Hematopoietic multipotent progenitor cell (in vitro differentiated cells): ENCODE measurements at regions not wholly inside any gene's neighbourhood (a gene's known extent, or its start where the extent isn't known, plus 50 kb on each side); places are given as distances from the start of the nearest gene placed in this dataset.

Experiments used
- DNase-seq, 3 donors: peaks; one replicate each; pipeline ENCODE4 v3.0.0-alpha.2; 2011 to 2015; ENCODE audit warnings: low read depth in 2 of 3, low spot score in 2 of 3

DNA sequence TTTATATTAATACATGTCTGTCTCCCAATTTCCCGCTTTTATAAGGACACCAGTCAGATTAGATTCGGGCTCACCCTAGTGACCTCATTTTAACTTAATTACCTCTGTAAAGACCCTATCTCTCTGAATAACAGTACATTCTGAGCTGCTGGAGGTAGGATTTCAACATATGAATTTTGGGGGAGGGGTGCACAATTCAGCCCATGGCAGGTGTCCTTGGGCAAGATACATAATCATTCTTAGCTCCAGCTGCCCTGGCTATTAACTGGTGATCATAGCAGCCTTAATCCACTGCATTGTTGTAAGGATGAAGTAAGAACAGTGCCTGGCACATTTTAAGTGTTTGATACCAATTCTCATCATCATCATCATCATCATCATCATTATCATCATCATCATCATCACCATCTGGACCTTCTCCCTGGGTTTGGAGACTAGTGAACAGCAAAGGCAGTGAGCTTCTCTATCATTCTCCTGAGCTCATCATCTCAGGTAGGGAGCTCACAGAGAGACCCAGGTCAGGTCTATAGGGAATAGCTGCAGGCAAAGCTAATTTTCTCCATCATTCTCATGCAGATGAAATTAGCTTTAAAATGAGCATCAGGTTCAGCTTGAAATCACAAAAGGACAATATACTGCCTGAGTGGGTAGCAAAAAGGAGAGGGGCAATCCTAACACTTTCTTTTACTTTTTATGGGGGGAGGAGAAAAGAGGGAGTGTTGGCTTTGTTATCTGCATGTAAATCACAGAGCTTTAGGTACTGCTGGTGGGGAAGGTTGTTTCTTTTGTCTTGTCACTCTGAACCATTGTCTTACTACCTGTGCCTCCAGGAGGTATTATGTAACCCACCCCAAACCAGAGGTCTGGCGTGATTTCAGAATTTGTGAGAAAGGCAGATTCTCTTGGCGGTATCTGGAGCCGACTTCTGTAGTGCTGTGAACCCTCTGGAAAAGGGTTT lies 125.5 kb upstream of the SPRED2 start:
- DNase-seq, result no peak

DNA sequence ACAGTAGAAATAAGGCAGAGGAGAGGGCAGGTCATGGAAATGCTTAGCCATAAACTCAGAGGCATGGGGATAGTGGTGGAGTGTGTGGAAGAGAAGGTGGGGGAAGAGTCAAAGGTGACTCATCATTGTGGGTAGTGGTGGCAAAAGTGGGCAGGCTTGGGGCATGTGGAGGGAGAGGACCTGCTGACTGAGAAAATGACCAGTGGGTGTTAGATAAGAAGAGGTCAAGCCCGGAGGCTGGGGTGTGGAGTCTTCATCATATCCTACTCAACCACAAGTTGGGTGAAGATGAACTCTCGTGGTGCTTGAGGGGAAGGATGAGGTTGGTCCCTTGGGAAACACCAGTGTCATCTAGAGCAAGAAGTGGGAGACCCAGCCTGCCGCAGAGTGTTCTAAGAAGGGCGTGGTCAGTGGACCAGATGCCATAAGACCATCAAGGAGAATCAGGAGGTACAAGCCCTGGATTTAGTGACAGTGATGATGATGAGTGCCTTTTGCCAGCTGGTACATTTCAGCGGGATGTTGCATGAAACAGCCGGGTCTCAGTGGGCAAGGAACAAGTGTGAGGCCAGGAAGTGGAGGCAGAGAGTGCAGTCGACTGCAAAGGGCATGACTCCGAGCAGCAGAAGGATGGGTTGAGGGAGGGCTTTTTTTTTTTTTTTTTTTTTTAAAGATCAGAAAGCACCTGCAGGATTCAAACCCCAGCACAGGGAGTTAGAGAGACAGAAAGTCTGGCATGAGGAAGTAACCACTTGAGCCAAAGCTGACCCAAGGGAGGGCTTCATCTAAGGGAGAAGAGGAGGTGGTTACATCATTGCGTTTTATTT lies 122.6 kb upstream of the SPRED2 start:
- DNase-seq, result peak in 1 of 3 donors; percentile 12

DNA sequence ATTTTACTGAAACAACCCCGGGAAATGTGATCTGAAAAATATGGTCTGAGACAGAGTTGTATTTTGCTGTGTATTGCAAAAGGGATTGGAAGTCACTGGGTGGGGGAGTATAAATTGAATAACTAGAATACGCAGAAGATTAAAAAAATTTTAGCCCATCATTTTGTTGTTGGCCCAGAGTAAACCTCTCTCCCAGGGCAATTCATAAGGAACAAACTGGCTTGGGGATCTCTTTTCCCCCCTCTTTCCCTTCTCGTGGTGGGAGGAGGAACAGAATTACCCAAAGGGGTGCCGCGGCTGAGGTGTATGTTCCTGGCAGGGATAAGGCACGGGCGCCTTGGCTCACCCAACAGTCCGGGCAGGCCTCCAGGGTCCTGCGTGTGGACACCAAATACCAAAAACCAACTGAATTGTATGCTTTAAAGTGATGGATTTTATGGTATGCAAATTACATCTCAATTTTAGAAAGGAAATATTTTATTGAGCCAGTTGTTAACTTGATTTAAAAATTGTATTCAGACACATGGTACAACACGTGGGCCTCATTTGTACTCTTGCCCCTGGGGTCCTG lies 121.2 kb upstream of the SPRED2 start:
- no peak for DNase-seq

DNA sequence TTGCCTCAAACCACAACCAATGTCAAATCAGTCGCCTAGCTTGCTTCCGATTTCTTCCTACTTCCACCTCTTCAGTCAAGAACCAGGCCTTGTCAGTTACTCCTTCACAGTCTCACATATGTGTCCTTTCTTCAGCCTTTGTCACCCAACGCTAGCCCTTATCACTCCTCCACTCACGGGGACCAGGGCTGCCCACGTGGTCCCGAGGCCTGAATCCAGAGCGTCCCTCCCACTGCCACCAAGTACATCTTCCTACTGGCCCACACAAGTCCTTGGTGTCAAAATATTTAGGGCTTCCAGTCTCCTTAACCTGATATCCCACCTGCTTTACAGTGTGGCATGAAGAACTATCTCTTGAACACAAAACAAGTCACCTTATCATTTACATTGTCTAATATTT lies 119.1 kb upstream of the SPRED2 start:
- DNase-seq, result no peak

DNA sequence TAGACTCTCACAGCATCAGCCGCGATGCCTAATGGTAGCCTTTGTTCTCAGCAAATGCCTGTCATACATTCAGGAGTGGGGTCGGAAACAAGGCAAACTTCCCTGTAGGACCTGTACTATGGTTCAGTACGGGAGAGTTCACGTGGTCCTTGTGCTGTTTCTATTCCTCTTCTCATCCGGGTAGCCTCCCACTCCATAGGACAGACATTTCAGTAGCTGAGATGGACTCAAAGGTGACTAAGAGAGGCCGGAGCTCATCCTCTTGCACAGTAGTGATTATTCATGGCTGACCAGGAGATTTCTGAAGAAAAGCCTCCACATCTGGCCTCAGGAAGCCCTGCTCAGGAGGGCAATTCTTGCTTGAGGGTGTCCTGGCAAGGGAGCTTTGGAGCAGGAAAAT lies 117.8 kb upstream of the SPRED2 start:
- no peak for DNase-seq

DNA sequence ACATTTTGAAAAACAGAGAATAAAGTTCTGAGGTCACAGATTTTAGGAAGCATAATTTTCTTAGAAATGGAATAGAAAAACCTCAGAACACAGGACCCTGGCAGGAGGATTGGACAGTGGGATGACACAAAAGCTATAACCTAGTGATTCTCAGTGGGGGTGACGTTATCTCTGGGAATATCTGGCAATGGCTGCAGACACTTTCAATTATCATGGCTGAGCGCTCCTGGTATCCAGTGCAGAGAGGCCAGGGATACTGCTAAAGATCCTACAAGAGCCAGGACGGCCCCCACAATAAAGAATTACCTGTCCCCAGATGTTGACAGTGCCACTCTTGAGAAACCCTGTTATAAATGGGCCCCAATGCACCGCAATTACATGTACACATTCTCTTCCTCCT lies 117.2 kb upstream of the SPRED2 start:
- DNase-seq, result no peak

DNA sequence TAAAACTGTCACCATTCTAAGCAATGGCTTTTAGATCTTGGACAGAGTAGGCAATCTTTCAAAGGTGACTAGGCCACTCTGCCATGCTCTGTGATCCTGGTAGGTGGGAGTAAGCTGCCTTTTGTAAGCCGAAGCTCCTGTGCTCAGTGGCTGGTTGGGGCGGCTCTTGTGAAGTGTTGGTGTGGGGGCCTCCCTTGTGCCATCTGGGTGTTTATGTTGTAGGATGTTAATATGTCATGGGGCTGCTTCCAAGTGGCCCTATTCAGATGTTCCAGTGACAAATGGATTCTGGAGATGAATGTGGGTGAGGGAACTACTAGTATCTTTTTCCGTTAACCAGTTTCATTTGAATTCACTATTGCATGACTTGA lies 116.8 kb upstream of the SPRED2 start:
- no peak for DNase-seq

DNA sequence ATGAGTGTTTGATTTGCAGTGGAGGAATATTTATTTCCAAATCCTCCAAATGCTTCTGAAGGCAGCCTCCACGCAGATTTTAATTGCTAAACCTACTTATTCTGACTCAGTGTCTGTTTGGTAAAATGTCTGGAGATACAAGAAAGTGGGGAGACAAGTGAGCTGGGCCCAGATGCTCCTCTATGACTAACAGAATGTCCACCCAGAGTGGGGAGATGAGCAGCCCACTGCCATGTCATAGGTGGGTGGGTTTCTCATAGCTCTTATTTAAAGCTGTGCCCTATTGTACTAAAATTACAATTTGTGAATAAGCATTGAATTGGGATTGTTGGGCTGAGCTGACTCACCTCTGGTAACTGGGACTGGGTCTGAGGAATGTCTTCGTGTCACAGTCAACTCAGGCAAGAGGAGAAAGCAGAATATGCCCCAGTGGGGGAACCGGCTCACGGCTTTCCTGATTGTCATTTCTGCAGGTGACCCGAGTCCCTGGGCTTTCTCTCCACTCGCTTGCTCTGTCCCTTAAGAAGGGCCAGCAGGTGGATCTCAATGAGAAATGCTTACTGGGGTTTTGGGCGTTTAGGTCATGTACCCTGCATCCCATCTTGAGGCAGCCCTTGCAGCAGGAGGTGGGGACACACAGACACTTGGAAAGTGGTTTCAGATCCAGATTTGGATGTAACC lies 116.3 kb upstream of the SPRED2 start:
- DNase-seq, result no peak

DNA sequence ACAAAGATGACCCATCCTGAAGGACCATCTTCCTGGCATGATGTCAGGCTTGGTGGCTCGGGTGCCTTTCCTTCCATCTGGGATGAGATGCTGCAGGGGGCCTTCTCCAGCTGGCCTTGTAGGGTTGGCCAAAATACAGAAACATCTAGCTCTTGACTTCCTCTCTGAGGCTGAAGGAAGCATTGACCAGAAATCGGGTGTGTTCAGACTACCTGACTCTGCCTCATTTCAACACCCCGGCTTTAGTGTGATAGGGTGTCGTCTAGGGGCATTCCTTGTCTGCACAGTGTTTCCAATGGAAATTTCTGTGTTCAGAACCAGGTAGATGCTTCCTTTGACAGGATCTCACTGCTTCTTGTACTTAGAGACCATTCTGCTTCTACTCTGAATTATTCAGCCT lies 115.7 kb upstream of the SPRED2 start:
- no peak for DNase-seq

DNA sequence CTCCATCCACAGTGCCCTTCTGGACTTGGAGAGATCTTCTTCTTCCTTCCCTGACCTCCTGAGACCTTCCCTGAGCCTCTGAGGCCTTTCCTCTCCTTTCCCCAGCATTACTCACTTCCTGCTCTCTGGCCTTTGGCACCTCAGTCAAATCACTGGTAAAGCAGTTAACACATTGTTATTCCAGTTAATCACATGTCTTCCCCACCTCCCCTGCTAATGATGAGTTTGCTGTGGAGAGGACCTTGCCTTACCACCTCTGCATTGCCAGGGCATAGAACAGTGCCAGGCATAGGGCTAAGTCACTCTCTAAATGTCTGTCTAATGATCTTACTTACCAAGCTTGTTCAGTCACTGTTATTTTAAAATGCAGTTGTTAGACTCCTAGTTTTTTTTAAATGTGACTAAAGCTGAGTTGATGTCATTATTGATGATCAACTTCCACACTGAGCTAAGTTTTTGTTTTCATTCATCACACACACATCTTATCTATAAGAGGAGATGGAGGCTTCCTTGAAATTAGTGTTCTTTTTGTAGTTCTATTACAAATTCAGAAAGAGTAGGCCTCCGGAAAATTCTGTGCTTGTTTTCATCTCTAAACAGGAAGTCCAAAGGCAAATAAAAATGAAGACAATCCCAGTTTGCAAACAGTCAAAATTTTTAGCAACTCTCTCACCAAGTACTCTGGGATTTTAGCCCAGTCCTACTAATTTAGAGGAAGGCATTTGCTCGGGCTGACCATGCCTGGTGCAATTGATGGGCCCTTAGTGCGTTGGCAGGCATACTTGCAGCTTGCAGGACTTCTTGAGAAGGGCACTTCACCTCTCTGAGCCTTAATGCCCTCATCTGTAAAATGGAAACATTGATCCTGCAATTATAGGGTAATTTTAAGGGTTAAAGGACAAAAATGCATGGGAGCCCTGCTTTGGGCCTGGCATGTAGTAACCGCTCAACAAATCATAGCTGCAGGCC lies 113.7 kb upstream of the SPRED2 start:
- DNase-seq, result no peak

DNA sequence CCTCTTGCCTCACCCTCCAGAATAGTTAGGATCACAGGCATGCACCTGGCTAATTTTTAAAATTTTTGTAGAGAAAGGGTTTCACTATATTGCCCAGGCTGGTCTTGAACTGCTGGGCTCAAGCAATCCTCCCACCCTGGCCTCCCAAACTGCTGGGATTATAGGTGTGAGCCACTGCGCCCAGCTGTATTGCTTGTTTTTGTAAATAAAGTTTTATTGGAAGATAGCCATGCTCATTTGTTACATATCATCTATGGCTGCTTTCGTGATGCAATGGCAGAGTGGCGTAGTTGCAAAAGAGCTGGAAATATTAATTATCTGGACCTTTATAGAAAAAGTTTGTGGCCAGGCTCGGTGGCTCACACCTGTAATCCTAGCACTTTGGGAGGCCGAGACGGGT lies 109.4 kb upstream of the SPRED2 start:
- no peak for DNase-seq

DNA sequence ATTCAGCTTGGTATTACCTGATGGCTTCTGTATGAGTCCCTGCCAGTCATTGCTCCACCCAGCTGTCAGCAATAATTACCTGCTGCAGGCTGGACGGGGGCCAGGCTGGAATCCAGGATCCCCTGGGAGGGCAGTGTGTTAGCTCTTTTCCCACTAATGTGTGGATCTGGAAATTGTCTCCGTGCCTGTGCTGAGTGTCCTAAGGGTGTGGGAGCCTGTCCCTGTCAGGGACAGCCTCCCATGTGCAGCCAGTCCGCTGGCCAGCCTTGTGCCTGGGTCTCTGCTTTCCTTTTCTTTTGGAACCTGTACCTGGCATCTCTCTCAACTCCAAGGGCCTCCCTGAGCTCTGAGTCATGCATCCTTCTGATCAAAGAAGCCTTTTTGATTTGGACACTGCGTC lies 107.2 kb upstream of the SPRED2 start:
- no peak for DNase-seq

DNA sequence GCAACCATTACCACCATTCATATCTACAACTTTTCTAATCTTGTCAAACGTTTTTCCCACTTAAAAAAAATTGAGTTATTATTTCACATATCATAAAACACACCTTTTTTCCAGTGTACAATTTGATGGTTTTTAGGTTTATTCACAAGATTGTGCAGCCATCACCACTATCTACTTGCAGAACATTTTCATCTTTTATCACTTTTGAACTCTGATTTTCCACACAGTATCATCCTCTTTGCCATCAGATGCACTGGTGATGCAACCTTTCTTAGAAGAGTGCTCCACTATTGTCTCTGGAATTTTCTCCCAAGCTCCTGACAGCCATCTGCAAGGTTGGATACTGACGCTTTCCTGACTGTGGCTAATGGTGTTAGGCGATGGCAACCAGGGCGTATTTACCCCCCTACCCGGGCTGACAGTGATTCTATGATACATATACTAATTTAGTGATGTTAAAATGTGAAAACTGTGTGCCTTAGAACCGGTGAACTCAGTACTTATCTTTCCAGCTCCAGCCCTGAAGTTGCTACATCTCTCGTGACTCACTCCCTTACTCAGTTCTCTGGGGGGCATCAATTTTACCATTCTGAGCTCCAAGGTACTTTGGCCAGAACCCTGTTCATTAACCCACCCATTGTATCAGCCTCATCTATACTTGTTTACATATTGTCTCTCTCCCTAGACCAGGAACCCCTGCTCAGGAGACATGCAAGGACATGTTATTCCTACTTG lies 105.4 kb upstream of the SPRED2 start:
- DNase-seq, result no peak

DNA sequence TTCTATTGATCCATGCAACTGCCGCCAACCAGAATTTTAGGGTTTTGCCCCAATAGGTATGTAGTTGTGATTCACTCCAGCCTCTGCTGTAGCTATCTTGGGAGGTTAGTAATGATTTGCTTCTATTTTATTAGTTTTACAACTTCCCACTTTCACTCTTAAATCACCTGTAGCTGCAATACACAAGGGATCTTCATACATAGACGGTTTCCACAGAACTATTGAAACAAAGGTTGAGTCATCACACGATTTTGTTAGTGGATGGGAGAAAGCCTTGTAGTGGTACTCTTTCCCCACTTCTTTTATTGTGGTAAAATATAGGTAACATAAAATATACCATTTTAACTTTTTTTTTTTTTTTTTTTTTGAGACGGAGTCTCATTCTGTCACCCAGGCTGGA lies 104.2 kb upstream of the SPRED2 start:
- no peak for DNase-seq

DNA sequence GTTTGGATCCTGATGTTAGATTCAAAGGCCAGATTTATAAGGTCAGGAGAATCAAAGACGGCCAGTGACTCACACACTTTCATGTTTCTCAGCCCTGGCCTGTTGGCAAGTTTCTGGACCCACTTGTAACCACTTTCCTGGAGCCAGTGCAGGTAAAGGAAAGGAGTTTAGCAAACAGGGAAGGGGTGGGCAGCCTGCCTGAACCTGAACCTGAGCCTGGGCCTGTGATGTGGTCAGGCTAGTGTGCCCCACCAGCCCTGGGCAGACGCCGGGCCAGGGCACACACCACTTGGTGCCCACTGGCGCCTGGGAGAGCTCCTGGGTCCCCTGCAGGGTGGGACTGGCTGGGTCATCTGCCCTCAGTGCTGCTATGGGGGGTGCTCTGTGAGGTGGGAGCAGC lies 100.5 kb upstream of the SPRED2 start:
- DNase-seq, result no peak

DNA sequence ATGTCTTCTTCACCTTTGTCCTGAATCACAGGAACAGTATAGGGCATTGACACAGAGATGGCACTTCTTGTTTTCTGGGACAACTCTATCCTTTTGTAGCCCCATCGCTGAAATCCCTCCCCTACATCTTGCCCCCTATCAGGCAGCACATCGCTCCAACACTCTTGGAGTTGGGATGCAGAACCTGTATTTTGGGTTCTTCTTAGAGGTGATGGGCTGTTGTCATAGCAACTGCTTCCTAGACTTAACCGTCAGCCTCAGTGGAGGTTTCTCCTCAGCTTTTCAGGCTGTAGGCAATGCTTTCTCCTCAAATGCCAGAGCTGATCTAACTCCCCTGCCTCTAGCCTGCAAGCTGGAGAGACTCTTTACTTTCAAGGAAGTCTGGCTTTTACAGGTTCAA lies 99.9 kb upstream of the SPRED2 start:
- no peak for DNase-seq

DNA sequence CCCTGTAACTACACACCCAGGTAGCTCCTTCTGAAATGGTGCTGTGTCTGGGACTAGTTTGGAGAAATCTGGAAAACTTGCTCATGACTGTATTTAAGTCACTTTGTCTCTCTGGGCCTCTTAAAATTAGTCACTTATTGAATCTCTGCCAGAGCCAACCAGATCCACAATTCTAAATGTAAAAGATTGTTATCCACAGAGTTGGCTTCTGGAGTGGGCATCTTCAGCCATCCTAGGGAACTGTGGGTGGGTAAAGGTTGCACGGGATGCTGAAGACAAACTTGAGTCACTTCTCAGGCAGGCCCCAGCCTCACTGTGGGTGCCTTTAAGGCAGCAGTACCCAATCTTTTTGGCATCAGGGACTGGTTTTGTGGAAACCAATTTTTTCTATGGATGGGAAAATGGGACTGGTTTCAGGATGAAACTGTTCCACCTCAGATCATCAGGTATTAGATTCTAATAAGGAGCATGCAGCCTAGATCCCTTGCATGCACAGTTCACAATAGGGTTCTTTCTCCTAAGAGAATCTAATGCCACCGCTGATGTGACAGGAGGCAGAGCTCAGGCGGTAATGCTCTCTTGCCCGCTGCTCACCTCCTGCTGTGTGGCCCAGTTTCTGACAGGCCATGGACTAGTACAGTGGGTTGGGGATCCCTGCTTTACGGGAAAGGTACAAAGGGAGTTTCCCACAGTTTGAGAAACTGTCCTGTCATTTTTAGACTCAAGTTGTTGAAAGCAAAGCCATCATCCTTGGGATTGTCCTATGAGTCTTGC lies 98.3 kb upstream of the SPRED2 start:
- no peak for DNase-seq

DNA sequence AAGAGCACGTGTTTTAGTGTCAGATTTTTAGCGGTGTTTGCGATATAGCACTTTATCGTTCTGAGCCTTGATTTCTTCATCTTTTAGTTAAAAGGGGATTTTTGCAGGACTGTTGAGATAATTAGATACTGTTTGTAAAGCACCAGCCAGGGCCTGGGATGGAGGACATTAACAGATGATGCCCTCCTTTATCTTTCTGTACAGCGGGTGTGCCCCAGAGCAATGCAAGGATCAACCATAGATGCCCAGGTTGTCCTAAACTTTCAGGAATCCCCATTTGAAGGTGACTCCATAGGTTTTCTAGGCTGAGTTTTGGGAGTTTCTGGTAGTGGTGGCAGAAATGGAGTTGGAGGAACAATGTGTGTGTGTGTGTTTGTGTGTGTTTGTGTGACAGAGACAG lies 97.0 kb upstream of the SPRED2 start:
- no peak for DNase-seq

DNA sequence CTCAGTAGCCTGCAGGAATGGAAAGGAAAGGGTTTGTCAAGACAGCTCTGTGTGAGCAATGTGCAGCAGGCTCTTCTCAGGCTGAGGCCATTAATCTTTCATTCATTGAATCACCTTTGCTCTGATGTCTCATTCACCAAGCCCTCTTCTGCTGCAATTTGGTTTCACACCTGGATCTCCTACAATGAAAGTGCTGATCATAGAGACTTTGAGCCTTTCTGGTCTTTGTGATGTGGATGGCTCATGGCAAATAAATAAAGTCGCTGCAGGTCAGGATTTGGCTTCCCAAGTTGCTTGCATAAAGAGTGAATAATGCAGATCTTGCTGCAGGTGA lies 95.8 kb upstream of the SPRED2 start:
- no peak for DNase-seq
